Mesenteric fat pad (tissue), 1 donor: ENCODE measurements at regions not wholly inside any gene's neighbourhood (a gene's known extent, or its start where the extent isn't known, plus 50 kb on each side); places are given as distances from the start of the nearest gene placed in this dataset.

Experiments
- DNase-seq: peaks from one replicate; pipeline ENCODE4 v3.0.0-alpha.2; 2020; ENCODE audit warnings: low spot score
- donor health status: DM: yes; HTN: yes; CAD: no.

DNA sequence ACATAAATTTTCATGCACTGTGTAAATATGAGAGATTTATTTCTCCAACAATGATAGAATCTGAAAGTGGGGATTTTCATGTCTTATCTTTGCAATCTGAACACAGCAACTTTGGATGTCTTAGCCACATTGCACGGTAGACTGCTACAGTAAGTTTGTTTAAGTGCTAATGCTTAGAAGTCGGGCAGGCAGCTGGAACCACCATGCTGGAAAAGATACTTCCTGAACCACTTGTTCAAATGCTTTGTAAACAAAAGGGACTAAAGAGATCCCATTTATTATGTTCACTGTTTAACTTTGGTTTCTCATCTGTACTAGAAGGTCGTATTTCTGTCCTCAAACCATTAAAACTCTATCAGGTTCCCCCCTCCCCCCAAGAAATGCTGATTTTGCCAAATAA, 555.9 kb upstream of the DIPK2B start:
- no peak for DNase-seq

DNA sequence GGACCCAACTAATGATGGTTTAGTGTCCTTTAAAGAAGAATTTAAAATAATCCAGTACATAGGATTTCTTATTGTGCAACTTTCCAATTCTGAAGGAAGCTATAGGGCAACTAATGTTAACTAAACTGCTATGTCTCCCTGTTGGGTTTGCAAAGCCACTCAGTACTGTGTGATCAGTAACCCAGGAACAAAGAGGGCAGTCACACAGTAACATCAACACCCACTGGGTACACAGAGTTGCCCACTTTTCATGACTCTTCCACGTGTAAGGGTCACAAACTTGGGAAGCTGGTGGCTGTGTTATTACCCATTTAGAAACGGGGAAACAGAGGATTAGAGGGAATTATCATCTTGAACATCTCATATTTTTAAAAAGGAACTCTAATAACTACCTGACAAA, 555.0 kb upstream of the DIPK2B start:
- no peak for DNase-seq

DNA sequence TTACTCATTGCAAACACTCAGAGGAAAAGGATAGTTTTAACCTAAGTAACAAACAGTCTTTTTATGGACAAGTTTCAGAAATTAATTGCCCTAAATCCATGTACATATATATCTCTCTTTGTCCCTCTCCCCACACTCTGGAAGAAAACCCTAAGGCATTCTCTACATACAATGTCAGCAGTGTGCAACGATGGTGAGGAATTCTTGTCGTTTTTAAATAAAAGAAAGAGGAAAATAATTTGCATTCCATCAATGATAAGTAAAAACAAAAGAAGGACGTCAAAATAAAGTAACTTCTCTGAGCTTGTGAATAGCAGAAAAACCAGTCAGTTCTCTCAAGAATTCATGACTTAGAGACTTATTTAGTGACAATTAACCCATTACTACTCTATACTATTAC, 550.5 kb upstream of the DIPK2B start:
- DNase-seq, result no peak

DNA sequence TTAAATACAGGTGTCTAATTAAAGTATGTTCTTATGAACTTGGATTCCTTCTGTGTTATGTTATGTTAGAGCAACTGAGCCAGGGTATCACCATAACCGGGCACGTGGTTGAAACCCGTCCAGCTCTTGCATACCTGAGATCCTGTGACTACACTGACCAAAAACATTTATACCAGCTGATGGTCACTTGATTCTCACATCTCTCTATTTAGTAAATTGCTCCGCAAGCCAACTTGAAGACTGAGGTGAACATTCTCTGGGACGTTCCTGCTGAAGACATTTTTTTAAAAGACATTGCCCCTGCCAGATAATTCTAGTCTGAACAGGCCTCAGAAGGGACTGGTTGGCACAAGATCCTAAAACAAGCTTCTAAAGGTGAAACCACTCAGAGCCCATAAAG, 550.0 kb upstream of the DIPK2B start:
- DNase-seq, result no peak

DNA sequence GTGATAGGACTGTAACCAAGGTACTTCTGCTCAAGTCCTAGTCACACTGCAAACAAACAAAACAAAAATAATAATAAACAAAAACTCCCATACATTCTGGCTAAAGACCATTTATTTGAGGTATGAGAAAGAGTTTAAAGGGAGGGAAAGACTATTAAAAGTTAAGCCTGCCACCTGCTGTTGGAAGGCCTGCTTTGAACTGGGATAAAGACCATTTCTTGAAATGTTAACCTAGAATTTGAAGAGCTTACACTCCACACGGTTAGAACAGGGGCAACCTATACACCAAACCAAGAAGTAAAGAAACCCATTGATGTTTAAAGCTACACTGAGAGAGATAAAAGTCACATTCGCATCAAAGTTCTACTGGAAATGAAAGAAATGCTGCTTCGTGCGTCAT, 548.7 kb upstream of the DIPK2B start:
- no peak for DNase-seq

DNA sequence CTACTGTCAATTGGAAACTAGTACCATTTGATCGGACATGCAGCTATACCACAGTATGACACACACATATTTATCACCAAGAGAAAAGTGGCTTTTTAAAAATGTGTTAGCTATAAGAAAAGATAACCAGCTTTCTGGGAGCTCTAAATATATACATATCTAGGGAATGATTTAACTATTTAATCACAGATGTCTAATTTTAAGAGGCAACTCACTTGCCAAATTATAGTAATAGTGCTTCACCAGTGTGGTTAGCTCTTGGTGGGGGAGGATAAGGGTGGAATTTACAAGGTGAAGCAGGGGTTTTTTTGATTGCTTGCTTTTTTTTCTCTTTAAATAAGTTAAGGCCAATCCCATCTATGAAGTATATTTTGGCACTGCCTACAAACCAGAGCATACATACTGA, 547.7 kb upstream of the DIPK2B start:
- DNase-seq, result no peak

DNA sequence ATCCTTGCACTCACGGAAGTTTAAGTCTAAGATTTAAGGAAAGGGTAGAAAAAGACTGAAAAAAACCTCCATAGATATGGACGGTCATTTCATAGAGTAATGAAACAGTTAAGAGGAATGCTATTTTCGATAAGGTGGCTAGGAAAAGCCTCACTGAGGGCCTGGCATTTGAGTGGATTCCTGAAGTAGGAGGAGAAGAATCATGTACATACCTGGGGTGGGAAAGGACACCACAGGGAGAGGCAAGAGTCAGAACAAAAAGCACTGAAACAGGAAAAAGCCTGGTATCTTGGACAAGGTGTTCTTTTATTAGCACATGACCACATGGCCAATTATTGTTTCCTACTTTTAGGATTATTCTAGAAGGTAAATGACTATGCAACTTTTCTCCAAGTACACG, 547.2 kb upstream of the DIPK2B start:
- DNase-seq, result no peak

DNA sequence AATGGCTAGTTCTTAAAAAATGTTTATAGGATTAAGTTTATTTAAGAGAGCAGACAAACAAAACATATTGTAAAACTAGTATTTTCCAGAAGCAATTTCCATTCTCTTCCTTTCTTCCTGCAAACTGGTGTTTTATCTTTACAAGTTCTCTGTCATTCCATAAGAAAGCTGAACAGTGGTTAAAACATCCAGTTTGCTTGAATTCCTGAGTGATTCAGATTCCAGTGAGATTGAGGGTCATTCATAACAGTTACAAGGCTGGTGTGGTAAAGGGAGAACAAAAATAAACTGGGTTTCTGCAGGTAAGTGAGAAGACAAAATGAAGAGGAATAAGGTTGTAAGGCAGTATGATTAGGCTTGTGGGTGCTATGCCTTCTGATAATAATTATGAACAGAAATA, 544.8 kb upstream of the DIPK2B start:
- no peak for DNase-seq

DNA sequence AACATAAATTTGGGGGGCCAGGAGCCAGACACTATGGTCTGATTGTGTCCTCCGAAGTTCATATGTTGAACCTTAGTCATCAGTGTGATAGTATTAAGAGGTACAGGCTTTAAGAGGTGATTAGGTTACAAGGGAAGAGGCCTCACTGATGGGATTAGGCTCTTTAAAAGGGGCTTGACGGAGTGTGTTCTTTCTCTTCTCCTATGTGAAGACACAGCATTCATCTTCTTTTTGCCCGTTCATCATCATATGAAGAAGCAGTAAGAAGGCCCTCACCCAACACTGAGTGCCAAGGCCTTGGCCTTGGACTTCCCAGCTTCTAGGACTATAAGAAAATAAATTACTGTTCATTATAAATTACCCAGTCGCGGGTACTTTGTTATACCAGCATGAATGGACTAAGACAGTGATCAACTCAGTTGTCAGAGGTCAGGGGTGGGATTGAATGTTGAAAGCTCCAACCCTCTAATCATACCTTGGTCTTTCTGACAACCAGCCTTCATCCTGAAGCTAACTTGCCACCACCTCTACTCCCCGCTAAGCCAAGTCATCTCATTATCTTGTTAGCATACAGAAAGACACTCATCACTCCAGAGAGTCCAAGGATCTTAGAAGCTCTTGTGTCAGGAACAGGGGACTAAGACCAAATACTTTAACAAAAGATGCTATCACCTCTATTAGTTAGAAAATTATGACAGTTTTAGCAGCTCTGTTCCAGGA, 543.4 kb upstream of the DIPK2B start:
- DNase-seq, result no peak

DNA sequence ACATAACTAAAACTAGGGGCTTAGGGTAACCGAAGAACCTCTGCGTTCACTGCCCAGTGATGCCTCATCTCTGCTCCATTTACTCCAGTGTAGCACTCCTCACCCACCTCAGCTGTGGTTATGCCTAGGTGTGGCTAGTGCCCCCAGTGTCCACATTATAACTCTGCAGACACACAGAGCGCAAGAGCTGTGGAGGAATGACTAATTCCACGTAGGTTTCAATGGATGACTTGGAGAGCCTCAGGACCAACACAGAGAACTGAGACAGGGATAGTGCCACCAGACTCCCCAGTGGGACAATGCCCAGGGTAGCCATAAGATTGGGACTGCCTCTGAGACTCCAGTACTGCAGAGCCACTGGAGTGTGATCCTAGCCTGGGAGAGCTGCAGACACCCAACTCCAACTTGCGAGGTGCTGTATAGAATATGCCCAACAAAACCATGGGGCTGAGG, 542.4 kb upstream of the DIPK2B start:
- no peak for DNase-seq

DNA sequence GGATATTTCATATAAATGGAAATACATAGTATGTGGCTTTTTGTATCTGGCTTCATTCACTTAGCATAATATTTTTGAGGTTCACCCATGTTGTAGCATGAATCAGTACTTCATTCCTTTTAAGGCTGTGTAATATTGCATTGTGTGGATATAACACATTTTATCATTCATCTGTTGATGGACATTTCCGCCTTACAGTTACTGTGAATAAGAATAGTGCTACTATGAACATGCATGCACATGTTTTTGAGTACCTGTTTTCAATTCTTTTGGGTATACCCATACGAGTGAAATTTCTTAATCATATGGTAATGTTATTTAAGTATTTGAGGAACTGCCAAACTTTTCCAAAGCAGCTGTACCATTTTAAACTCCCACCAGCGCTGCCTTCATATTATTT, 539.6 kb upstream of the DIPK2B start:
- DNase-seq, result no peak

DNA sequence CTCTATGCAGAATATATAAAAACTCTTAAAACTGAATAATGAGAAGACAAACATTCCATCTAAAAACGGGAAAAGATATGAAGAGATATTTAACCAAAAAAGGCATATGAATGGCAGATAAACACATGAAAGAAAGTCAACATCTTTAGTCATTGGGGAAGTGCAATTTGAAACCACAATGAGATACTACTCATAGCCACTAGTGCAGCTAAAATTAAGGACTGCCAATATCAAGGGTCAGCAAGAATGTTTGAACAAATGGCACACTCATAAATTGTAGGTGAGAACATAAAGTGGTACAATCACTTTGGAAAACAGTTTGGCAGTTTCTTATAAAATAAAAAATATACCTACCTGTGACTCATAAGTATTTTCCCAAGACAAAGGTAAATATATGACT, 534.9 kb upstream of the DIPK2B start:
- DNase-seq, result no peak

DNA sequence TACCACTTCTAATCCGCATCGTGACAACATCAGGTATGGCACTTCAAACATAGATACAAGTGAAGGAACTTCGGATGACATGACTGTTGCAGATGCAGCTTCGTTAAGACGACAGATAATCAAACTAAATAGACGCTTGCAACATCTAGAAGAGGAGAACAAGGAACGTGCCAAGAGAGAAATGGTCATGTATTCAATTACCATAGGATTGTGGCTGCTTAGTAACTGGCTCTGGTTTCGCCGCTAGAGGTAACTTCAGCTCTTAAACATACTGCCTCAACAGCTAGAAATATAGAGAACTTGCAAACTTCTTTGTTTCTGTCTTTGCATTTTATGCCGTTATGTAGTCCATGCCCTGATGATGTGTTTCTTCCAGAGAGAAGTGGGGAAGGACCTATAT, 530.8 kb upstream of the DIPK2B start:
- no peak for DNase-seq

DNA sequence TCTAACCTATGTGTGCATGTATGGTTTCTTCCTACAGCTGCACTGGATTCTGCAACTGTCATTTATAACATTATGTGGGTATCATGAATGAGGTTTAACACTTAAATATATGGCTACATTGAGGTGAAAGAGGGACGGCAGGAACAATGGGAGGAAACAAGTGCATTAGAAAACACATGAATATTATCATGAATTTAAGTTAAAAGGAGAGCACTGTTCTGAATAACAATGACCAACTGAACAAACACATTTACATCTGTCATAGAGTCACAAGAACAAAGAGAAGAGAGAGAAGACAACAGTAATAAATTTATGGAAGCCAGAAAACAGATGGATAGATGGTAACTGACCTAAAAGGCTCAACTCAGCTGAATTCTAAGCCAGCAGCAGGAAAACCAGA, 527.1 kb upstream of the DIPK2B start:
- DNase-seq, result no peak

DNA sequence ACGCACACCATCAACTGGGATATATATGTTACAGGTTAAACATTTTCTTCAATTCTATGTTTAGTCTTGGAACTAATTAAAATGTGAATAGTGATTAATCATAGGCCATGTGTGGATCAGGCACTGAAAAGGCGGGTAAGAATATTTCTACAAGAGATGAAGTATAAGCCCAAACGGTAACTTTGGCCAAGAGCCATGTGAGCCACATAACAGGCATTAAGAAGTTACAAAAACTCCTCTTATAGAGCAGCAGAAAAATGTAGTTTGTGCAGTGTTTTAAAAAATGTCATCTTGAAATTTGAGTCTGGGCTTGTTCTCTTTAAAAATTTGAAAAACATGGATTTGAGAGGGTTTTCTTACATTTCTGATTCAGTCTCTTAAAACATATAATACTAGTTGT, 521.8 kb upstream of the DIPK2B start:
- no peak for DNase-seq

DNA sequence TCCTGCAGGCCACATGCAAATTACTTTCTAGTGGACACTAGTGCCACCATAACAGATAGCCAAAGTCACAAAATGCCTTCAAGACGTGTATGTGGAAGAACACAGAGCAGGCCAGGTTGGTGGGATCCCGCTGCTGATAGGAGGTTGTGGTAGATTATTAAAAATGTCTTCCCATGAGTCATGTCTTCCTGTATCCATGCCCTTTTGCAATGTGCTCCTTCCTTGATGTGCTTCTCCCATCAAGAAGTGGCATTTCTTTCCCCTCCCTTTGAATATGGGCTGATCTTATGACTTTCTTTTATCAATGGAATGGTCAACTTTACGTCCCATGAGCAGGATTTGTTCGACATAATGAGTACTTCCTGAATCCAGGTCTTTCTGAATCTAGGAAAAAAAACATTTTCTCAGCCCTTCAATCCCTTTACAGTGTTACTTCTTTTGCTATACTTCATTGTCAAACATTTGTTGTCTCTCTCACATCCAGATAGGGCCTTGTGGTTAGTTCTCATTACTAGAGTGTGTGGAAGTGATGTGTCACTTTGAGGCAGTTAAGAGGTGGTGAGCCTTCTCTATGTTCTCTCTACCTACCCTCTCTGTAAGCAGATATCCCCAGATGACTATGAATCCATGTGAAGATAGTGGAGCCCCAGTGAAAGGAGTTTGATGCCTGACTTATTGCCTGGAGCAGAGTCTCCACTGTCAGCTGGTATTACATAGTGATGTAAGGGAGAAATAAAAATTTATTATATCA, 519.2 kb upstream of the DIPK2B start:
- DNase-seq, result no peak

DNA sequence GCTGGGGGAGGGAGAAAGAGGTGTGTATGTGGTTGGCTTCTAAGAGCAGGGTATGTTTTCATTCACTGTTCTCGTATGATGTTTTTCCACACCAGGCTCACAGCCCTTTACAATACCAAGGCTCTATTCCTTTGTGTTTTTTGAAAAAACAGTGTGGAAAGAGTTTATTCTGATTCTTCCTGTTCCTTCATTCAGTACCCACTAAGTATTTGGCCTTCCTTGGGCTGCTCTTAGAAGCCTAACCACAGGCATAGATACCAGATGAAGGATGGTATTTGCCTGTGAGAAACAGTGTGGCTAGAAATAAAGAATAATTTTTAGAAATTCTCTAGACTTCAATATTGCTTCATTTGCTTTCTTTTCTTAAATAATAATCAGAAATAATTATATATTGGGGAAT, 518.0 kb upstream of the DIPK2B start:
- DNase-seq, result no peak

DNA sequence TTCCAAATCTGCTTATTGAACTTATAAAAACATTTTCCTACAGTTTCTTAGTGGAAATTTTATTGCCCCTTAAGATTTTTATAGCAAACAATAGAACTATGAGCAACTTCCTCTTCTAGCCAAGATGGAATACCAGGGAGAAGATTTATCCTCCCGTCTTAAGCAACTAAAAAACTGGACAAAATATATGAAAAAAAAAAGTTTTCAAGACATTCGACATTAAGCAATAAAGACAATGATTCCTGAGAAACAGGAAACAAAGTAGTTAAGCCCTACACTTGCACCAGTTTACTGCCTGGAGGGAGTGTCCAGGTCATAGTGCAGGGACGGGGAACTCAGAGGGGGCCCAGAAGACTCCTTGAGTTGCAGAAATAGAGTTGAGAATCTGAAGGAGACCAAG, 516.1 kb upstream of the DIPK2B start:
- no peak for DNase-seq

DNA sequence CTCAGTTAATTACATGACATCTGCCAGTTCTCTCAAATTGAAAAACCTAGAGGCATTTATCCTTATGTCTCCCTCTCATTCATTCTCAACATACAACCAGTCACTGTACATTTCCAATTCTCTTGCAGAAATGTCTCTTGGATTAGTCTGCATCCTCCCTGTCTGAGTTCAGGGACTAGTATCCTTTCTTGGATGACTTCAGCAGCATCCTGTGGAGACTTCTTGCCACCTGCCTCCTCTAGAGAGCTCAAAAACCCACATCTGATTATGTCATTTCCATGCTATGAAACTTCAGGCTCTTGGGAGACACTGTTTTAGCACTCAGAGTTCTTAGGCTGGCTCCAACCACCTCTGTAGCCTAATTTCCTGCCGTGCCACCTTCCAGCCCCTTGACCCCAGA, 515.1 kb upstream of the DIPK2B start:
- DNase-seq, result no peak

DNA sequence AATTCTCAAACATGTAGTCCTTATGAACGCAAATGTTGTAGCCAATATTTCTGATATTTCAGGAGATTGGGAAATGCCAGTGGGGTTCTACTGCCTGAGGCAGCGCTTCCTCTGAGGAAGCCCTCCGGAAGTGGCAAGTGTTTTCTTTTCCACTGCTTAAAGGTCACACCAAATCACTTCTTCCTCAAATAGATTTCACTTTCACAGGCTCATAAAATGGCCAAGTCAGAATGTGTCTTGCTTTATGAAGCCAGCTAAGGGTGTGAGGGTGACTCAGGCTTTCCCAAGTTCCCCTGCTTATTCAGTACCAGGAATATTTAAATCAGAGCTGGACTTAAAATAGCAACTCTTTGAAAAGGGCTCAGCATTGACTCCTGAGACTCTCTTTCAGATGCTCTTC, 514.2 kb upstream of the DIPK2B start:
- no peak for DNase-seq

DNA sequence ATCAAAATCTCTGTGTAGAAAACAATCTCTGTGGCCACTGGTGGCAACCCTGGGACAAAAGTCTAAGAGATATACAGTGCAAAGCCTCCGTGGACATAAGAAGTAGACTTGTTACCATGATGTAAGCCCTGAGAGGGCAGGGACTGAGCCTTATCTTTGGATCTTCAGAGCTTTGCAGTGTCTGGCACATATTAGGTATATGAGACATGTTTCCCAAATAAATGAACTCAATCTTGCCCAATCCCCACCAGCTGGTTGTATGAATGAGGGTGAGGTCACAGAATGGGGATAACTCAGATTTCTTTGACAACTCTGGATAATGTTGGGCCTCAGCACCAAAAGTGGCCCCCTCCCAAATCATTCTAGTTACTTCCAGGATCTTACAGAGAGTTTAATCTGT, 511.4 kb upstream of the DIPK2B start:
- no peak for DNase-seq

DNA sequence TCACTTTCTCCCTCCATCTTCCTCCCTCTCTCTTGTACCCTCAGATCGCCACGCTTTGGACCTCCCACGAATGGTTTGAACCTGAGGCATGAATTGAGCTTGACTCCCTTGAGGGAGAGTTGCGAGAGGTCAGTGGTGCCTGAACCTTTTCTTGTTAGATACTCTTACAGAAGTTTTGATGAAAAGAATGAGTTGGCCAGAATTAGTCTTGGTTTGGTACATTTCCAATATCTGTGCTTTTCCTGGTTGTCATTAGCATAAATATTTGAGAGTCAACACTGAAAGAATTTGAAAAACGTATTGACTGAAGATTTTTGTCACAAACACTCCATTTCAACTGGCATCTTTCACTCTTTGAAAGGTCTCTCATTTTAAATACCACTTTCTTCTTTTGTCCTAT, 510.6 kb upstream of the DIPK2B start:
- no peak for DNase-seq
